ENCODE measurements at regions not wholly inside any gene's neighbourhood (a gene's known extent, or its start where the extent isn't known, plus 50 kb on each side); places are given as distances from the start of the nearest gene placed in this dataset.

DNA sequence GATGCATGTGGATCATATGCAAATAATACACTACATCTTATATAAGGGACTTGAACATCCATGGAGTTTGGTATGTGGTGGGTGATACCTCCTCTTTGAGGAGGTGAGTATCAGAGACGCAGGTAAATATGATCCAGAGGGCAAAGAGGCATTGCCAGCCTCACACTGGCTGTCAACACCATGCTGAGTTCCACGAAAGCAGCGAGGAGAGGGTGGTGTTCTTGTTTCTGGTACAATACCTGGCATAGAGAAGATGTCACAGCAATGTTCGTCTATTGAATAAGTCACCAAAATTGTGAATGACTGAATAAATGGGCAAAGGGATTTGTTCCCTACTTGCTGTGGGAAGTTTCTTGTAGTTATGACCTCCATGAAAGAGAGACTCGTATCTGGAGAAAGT, 182.2 kb downstream of the SNRPN start:
- TF ChIP-seq POLR2A (IDR thresholded peaks at IDR 0.05; ENCODE audit: extremely low read depth, insufficient read length): no peak
- TF ChIP-seq, protein P1, sequence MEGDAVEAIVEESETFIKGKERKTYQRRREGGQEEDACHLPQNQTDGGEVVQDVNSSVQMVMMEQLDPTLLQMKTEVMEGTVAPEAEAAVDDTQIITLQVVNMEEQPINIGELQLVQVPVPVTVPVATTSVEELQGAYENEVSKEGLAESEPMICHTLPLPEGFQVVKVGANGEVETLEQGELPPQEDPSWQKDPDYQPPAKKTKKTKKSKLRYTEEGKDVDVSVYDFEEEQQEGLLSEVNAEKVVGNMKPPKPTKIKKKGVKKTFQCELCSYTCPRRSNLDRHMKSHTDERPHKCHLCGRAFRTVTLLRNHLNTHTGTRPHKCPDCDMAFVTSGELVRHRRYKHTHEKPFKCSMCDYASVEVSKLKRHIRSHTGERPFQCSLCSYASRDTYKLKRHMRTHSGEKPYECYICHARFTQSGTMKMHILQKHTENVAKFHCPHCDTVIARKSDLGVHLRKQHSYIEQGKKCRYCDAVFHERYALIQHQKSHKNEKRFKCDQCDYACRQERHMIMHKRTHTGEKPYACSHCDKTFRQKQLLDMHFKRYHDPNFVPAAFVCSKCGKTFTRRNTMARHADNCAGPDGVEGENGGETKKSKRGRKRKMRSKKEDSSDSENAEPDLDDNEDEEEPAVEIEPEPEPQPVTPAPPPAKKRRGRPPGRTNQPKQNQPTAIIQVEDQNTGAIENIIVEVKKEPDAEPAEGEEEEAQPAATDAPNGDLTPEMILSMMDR (IDR thresholded peaks at IDR 0.05; ENCODE audit: low read depth, low read length): no peak
- TF ChIP-seq, protein P2, sequence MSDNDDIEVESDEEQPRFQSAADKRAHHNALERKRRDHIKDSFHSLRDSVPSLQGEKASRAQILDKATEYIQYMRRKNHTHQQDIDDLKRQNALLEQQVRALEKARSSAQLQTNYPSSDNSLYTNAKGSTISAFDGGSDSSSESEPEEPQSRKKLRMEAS (IDR thresholded peaks at IDR 0.05; ENCODE audit: low read depth, low read length): no peak

Measured in NB4 (cell line).